ENCODE measurements at regions not wholly inside any gene's neighbourhood (a gene's known extent, or its start where the extent isn't known, plus 50 kb on each side); places are given as distances from the start of the nearest gene placed in this dataset.
A peak's percentile ranks its signal among the peaks of the same experiment; 100 is the strongest.
"Not testable (repeated sequence)": the region's sequence is repeated elsewhere in the genome, so short reads cannot be mapped to it uniquely, and the experiment has no call there.

DNA sequence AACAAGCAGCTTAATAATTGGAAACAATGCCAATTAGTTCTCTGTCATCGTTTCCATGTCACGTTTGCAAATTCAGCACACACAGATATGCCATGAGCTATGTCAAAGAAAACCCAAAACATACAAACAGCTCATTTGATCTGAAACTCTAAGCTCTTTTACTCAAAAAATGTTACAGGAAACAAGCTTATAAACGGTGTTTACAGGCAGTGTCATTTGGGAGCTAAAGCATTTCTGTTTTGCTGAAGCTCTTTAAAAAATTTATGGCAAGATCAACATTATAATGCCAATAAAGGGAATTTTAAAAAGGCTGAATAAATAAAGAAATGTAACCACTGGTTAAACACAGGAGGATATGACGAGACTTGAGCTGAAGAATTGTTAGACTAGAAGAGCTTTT is 94.0 kb upstream of the HS3ST2 start:
- DNase-seq (ENCODE audit: low read depth in 2 of 2), result no peak

DNA sequence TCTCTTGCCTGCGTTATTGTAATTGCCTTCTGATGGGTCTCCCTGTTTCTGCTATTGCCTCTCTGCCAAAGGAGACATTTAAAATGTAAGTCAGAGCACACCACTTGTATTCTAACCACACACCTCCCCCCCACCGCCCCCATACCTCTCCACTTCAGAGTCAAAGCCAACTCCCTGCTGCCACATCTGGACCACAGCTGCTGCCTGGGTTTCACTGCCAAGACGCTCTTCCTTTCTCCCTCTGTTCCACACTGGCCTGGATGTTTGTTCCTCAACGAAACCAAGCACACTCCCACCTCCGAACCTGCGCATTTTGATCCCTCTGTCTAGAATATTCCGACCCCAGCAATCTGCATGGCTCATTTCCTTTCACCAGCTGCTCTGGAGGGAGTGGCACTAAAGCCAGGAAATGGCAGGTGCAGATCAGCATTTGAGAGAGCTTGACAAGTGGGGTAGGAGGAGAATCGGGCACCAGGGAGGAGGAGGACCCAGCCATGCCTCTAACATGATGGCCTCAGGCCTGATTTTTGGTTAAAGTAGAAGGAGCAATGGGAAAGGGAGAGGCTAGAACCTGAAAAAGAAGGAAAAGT is 92.4 kb upstream of the HS3ST2 start:
- DNase-seq (ENCODE audit: low read depth in 2 of 2), result peak in 1 of 2 experiments; percentile 1

DNA sequence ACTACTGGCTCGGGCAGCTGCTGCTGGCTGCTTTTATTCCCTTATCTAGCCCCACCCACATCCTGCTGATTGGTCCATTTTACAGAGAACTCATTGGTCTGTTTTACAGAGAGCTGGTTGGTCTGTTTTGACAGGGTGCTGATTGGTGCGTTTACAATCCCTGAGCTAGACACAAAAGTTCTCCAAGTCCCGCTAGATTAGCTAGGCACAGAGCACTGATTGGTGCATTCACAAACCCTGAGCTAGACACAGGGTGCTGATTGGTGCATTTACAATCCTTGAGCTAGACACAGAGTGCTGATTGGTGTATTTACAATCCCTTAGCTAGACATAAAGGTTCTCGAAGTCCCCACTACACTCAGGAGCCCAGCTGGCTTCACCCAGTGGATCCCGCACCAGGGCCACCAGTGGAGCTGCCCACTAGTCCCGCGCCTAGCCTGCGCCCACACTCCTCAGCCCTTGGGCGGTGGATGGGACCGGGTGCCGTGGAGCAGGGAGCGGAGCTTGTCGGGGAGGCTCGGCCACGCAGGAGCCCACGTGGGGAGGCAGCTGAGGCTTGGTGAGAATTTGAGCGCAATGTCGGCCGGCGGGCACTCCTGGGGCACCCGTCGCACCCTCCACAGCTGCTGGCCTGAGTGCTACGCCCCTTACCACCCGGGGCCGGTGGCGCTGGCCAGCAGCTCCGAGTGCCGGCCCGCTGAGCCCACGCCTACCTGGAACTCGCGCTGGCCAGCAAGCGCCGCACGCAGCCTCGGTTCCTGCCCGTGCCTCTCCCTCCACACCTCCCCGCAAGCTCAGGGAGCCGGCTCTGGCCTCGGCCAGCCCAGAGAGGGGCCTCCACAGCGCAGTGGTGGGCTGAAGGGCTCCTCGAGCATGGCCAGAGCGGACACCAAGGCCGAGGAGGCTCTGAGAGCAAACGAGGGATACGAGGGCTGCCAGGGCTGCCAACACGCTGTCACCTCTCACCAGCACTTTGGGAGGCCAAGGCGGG is 91.1 kb upstream of the HS3ST2 start:
- not testable (repeated sequence) for DNase-seq (ENCODE audit: low read depth in 2 of 2)

DNA sequence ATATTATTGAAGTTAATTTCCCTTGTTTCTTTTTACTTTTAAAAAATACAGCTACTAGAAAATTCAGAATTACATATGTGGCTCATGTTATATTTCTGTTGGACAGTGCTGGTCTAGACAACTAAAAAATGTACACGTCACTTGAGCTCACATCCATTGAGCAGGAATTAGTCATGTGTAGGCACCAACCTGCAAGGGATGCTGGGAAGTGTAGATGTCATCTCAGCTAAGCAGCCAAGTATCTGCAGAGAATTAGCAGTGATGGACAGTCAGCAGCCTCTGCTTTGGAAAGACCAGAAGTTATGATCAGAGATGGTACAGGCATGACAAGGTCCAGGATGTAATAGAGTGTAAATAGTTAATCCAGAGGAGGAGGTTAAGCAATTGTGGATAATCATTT is 87.1 kb upstream of the HS3ST2 start:
- DNase-seq (ENCODE audit: low read depth in 2 of 2), result no peak

DNA sequence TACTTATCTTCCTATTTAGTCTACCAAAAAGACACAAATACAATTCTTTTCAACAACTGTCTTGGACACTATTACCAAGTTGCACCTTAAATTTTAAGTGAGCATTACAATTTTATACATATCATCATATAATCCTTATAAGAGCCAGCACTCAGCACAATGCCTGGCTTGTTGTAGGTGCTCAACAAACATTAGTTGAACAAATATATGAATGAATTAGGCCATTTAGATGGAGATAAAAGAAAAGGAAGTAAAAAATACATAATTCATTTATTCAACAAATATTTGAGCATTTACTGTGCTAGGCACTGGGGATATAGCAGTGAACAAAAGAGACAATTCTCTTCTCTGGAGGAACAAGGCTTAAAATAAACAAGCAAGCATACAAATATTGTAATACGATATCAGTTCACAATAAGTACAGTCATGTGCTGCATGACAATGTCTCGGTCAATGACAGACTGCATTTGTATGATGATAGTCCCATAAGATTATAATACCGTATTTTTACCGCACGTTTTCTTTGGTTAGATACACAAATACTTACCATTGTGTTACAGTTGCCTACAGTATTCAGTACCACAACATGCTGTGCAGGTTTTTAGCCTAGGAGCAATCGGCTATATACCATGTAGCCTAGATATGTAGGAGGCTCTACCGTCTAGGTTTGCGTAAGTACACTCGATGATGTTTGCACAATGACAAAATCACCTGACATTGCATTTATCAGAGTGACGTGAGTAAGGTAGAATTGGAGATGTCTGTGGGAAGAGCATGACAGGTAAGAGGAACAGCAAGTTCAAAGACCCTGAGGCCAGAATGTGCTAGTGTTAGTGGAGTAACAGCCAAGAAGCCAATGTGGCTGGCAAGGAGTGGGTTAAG is 86.4 kb upstream of the HS3ST2 start:
- DNase-seq (ENCODE audit: low read depth in 2 of 2), result no peak

DNA sequence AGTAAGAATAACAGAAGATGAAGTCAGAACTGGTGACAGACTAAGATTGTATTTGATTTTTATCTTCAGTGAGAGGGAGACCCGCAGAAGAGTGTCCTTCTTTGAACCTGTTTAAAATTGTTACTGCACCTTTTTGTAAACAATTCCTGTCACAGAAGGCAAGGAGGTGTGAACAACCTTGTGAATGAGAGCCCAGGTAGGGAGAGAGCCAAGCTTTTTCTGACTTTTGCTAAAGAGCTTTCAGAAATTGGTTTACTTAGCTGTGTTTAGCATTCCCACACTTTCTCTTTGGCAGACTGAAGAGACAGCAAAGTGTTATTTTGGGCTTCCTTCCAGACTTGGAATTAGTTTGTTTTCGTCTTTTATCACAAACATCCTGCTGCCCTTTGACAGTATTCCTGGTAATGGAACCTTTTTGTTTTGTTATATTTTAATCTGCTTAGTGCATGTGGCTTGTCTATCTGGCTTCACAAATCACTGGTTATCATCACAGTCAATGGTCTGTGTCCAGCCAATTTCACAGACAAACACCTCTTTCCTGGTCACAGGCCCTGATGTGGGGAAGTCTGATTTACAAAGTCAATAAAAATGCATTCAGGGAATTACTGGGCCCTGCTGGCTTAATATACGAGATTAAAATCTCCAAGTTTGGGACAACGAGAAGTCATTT is 85.7 kb upstream of the HS3ST2 start:
- DNase-seq (ENCODE audit: low read depth in 2 of 2), result no peak

DNA sequence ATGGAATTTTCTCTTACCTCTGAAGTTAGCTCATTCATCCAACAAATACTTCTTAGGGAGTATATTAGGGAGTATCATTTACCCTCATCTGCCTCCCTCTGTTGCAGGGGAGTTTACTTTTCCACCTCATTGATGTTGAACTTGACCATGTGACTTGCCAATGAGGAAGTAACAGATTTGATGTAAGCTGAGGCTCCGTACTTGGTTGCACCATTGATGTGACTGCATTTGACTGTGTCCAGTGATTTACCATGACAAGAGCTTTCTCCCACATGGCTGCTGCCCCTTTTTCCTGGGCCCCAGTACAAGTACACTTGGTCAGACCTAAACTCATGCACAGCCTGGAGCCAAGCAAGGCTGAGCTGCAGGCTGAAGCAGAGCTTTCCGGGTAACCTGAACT is 81.6 kb upstream of the HS3ST2 start:
- no peak for DNase-seq (ENCODE audit: low read depth in 2 of 2)

DNA sequence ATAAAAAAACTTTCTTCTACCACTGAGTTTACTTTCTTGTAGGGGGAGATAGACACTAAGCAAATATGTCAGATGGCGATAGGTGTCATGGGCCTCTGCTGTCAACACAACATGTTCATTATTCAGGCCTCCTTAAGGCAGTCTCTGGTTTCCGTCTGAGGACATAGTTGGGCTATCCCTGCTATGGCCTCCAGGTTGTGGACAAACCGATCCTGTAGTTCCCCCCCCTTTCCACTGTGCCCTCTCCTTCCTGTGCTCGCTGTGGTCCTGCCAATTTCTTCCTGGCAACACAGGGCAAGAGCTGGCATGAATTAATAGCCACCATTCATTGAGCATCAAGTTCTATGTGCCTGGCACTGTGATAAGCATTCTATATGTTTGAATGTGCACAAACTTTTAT is 81.0 kb upstream of the HS3ST2 start:
- DNase-seq (ENCODE audit: low read depth in 2 of 2), result no peak

DNA sequence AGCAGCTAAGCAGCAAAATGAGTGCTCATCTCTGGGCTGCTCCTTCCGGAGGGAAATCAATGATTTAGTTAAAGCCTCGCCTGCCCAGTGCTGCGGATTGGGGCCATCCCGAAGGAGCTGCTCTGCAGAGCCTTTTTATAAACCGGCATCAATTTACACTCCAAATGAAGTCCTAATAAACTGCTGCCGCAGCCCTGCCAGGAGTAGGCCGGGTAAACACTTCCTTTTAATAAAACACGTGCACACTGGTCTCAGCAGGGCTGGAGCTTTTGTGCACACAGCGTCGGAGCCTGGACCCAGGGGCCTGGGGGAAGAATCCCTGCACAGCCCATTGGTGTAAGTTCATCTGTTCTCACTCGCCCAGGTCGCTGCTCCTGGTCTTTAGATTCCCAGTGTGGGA is 79.6 kb upstream of the HS3ST2 start:
- no peak for DNase-seq (ENCODE audit: low read depth in 2 of 2)

DNA sequence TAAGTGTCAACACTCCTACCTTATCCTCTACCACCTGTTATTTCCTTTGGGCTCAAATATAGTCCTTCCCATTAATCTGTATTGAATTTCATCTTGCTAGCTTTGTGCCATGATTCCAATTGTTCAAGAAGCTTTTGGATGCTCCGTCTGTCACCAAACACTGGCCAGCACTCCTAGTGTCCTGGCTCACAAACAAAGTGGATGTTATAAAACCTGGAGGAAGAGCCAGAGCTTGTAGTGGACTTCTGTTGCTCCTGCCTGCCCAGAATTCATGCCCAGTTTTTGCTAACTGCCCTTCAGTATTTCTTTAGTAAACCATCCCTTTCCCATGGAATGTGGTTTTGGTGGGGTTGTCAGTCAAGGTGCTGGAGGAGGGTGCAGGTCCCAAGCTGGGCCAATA is 77.2 kb upstream of the HS3ST2 start:
- DNase-seq (ENCODE audit: low read depth in 2 of 2), result no peak

DNA sequence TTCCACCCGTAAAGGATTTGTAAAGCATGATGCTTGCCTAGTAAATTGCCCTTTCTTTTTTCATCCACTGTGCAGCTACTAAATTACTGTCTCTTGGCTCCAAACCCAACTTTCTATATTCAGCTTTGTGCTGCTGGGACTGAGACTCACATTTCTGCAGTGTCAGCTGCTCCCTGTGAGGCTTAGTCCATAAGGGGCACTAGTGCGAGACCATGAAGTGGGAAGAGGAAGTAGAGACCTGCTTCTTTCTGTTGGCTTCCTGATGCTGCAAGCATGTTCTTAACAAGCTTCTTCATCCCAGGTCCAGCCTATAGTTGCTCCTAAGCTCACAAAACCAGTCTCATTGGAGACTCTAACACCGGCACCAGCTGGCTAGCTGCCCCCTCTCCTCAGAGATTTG is 74.9 kb upstream of the HS3ST2 start:
- DNase-seq (ENCODE audit: low read depth in 2 of 2), result no peak

DNA sequence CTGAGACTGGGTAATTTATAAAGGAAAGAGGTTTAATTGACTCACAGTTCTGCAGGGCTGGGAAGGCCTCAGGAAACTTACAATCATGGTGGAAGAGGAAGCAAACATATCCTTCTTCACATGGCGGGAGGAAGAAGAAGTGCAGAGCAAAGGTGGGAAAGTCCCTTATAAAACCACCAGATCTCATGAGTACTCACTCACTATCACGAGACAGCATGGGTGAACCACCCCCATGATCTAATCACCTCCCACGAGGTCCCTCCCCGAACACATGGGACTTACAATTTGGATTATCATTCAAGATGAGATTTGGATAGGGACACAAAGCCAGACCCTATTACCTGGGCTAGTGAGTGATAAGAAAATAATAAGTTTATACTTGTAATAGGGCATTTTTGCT is 70.6 kb upstream of the HS3ST2 start:
- no peak for DNase-seq (ENCODE audit: low read depth in 2 of 2)

DNA sequence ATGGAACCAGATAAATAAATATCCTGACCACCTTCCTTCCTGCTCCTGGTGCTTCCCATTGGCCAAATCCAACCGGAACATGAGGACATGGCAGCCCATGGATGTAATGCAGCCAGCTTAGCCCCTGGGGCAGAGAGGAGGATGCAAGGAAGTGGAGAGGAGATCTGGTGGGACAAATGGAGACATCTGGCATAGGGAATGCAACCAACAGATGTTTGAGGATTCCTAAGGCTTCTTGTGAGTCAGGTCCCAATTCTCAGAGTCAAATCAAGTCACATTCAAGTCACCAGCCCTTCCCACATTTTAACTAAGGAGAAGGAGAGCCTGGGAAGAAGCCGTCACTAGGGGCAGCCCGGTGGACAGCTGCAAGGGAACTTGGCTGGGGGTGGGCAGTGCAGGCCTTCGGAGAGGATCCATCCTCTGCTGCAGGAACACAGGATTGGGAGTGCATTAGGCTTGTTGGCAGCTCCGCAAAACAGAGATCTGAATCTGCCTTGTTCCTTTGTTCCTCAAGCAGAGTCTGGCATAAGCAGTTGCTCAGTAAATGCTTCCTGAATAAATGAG is 62.8 kb upstream of the HS3ST2 start:
- DNase-seq (ENCODE audit: low read depth in 2 of 2), result no peak

DNA sequence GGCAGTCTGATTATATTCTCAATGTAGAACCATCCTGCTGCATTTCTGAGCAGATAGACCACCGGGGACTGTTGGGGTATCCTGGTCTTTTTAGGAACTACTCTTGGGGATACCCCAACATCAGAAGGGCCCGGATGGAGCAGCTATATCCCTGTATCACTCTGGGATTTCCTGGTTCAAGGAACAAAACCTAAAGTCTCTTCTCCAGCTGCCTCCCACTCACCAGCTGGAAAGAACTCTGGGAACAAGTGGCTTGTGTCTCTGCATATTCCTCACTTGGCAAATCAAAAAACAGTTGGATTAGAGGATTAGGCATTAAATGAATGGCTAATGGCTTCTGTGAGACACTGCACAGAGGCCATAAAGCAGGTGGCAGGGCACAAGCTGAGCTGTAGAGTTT is 62.3 kb upstream of the HS3ST2 start:
- DNase-seq (ENCODE audit: low read depth in 2 of 2), result no peak

DNA sequence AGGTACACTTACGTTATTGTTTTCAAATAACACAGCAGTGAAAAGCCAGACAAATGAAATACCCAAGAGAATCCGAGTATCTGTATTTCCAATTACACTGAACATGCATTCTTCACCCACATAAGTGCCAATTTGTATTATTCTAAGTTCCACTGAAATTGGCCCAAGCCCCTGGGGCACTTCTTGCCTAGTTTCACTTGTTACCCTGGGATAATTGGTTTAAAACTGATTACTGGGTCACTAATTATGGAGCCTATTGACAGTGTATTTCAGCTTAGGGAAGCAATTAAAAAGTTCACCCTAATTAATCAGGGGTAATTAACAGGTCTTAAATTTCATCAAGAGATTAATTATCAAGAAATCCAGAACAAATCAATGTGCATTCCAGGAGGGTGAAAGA is 60.5 kb upstream of the HS3ST2 start:
- no peak for DNase-seq (ENCODE audit: low read depth in 2 of 2)

DNA sequence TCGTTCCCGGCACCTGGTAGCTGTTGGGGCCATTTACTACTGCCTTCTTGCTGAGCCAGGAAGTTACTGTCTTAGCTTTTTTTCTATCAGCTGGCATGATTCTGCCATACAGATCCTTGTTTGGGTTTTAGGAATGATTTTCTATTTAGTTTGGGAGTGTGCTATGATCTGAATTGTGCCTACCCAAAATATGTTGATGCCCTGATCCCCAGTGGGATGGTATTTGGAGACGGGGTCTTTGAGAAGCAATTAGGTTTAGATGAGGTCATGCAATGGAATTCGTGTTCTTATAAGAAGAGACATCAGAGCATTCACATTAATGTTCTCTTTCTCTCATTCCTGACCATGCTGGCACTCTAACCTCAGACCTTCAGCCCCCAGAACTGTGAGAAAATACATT is 59.4 kb upstream of the HS3ST2 start:
- no peak for DNase-seq (ENCODE audit: low read depth in 2 of 2)

DNA sequence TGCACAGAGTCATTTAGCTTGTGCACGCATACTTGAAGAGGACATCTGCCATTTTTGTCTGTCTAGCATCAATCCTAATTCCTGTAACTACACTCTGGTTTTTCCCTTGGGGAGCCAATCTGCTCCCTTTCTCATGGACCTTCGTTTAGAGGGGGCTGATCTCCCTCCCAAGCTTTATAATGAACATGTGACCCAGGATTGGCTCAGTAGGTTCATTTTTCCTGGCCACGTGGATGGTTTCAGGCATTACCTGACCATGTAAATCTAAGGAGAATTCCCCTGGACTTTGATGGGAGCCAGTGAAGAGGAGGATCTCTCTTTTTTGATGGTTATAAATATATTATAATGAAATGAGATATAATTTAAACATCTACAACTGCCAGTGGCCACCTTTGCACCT is 56.8 kb upstream of the HS3ST2 start:
- DNase-seq (ENCODE audit: low read depth in 2 of 2), result no peak

DNA sequence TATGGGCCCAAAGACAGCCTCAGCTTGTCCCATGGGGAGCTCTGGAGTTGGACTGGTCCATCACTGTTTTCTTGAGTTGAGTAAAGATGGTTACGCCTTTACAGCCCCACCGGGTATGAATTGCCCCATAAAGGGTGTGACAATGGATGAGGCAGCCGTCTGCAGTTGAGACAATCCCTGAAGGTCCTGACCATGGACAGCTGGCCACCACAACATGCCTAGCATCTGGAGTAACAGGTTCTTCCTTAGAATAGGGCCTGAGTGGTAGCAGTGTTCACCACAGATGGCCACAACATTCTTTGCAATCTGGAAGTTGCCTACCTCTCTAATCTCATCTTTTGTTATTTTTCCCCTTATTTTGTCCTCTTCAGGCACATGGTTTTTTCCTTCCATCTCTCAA is 51.5 kb upstream of the HS3ST2 start:
- no peak for DNase-seq (ENCODE audit: low read depth in 2 of 2)

DNA sequence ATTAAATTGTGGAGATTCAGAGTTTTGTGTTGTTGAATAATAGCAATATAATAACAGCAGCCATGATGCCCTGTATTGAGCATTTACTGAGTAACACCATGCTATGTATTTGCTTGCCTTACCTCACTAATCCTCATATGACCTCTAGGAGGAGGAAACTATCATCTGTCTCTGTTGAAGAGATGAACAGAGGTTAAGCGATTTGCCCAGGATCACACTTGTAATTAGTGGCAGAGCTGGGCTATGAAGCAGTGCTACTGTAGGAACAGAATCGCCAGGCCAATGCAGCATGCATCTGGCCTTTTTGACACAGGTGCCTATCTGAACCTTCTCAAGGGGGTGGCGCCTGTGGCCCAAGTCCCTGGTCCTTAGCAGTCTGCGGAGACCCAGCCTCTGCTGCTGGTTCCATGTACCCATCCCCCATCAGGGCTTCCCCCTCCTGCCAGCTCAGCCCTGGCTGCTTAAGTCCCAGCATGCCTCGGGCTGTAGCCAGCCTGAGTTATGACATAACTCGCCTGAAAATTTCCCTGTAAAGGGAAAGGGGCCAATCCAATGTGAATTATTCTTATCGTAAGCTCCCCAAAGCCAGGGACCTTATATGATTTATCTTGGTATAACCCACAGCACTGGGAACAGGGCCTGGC is 50.4 kb upstream of the HS3ST2 start:
- DNase-seq (ENCODE audit: low read depth in 2 of 2), result no peak
